ENCODE measurements at regions not wholly inside any gene's neighbourhood (a gene's known extent, or its start where the extent isn't known, plus 50 kb on each side); places are given as distances from the start of the nearest gene placed in this dataset.

DNA sequence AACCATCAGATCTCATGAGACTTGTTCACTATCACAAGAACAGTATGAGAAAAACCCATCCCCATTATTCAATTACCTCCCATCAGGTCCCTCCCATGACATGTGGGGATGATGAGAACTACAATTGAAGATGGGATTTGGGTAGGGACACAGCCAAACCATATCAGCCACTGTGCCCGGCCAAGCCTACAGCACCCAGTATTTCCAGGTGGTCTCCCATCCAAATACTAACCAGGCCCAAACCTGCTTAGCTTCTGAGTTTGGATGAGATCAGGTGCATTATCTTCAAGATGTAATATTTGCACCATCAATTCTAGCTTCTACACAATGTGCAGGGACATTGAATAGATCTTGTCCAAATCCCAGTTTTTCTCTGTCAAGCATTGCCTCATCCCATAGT lies 196.9 kb downstream of the BAMBI start:
- H3K4me3 ChIP-seq: no peak overlapping the region
- H3K36me3 ChIP-seq: no peaks in the 10 kb centered on the region
- H3K27ac ChIP-seq: no peak overlapping the region
- H3K4me1 ChIP-seq: peaks cover 0 to 5% (median under 1%) of the 10 kb centered on the region in 4 donors
- TF ChIP-seq, protein P1, sequence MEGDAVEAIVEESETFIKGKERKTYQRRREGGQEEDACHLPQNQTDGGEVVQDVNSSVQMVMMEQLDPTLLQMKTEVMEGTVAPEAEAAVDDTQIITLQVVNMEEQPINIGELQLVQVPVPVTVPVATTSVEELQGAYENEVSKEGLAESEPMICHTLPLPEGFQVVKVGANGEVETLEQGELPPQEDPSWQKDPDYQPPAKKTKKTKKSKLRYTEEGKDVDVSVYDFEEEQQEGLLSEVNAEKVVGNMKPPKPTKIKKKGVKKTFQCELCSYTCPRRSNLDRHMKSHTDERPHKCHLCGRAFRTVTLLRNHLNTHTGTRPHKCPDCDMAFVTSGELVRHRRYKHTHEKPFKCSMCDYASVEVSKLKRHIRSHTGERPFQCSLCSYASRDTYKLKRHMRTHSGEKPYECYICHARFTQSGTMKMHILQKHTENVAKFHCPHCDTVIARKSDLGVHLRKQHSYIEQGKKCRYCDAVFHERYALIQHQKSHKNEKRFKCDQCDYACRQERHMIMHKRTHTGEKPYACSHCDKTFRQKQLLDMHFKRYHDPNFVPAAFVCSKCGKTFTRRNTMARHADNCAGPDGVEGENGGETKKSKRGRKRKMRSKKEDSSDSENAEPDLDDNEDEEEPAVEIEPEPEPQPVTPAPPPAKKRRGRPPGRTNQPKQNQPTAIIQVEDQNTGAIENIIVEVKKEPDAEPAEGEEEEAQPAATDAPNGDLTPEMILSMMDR (IDR thresholded peaks at IDR 0.05): no peak
- intact Hi-C loops (cut with DNase I; ENCODE audit: low total_unique reads): loop anchor here (10.0 kb wide), 1 partner anchor 199 kb away; the partner anchor contains the start of gene BAMBI
- no peaks in the 10 kb centered on the region for H3K9me3 ChIP-seq
- DNase-seq: no peak
- no peaks in the 10 kb centered on the region for H3K27me3 ChIP-seq

DNA sequence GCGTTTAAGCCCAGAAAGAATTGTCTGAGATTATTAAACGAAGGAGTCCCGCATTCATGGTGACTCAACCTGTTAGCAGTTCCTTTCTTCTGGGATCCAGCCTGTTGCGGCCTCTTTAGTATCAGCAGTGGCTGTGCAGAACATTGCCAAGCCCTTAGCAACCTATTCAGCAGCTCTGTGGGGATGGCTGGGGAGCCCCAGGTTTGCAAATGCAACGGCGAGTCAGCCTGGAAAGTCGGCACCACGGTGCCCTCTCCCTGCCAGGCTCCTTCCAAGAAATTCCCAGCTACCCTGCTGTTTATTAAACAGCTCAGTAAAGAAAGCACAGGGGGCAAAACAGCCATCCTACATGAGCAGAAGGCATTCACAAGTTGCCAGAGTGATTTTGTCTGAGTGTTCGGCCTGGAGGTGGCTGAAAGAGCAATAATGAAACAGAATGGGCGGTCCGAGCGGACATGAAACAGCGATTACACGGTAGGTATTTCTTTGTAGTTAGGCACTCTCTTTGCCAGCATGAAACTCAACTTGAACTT lies 198.3 kb downstream of the BAMBI start:
- peaks cover 0 to 19% (median 13%) of the 10 kb centered on the region in 4 donors for H3K4me1 ChIP-seq
- H3K4me3 ChIP-seq: no peak overlapping the region
- intact Hi-C loops (cut with DNase I; ENCODE audit: low total_unique reads): loop anchor here (10.0 kb wide), 1 partner anchor 201 kb away; the partner anchor contains the start of gene BAMBI
- H3K9me3 ChIP-seq: no peaks in the 10 kb centered on the region
- DNase-seq: no peak
- no peaks in the 10 kb centered on the region for H3K36me3 ChIP-seq
- H3K27me3 ChIP-seq: no peaks in the 10 kb centered on the region
- TF ChIP-seq, protein P1 (IDR thresholded peaks at IDR 0.05): no peak
- H3K27ac ChIP-seq: no peak overlapping the region

DNA sequence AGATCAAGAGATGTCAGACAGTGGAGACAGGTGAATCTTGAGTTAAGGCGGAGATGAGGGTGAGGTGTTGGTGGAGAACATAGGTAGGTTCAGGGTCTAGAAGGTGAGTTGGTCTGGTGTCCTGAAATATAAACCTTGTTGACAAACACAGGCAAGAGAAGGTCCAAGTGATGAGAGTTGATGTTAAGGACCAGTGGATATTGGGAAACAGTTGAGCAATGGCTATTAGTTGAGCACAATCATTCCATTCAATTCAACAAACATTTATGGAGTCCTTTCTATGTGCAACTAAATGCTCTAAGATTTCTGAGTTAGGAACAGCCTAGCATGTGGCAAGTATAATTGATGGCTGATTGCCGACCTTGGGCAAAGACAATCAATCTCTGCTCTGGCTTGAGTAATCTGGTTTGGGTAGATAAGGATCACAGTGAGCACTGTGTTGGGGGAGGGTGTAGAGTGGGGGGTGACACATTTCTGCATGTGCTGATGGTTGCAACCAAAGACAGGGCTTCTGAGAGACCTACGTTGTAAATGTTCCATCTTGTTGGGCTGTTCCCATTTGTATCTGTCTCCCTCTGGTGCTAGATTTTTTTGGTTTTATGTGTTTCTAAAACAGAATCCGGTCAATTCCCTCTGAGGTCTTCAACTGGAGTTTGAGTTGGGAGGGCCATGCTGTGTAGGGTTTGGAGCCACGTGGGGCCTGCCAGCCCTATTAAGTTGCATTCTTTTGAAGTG lies 201.1 kb downstream of the BAMBI start:
- no peaks in the 10 kb centered on the region for H3K9me3 ChIP-seq
- intact Hi-C loops (cut with DNase I; ENCODE audit: low total_unique reads): loop anchor here (10.0 kb wide), 1 partner anchor 204 kb away; the partner anchor contains the start of gene BAMBI
- H3K36me3 ChIP-seq: no peaks in the 10 kb centered on the region
- no peak overlapping the region for H3K4me3 ChIP-seq
- H3K27me3 ChIP-seq: no peaks in the 10 kb centered on the region
- H3K4me1 ChIP-seq: peaks cover 0 to 28% (median 16%) of the 10 kb centered on the region in 4 donors
- TF ChIP-seq, protein P1 (IDR thresholded peaks at IDR 0.05): no peak
- DNase-seq: no peak
- no peak overlapping the region for H3K27ac ChIP-seq

DNA sequence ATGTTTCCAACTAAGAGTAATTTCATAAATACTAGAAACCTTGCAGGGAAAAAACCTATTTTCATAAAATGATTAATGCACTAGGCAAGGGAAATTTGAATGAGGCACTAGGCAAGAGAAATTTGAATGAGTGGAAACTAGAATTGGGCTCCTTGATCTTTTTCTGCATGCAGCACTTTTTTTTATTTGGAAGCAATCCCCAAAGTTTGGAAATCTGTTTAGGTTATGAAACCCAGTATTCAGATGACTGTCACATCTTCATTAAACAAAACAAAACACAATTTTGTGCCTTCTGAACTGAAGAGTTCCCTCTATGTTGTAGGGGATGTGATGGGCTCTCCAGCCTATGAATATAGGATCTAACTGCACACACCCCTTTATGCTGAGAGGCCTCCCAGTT lies 201.9 kb downstream of the BAMBI start:
- no peaks in the 10 kb centered on the region for H3K36me3 ChIP-seq
- H3K9me3 ChIP-seq: no peaks in the 10 kb centered on the region
- TF ChIP-seq, protein P1 (IDR thresholded peaks at IDR 0.05): no peak
- no peaks in the 10 kb centered on the region for H3K27me3 ChIP-seq
- peaks cover 0 to 28% (median 16%) of the 10 kb centered on the region in 4 donors for H3K4me1 ChIP-seq
- intact Hi-C loops (cut with DNase I; ENCODE audit: low total_unique reads): loop anchor here (10.0 kb wide), 1 partner anchor 204 kb away; the partner anchor contains the start of gene BAMBI
- no peak overlapping the region for H3K4me3 ChIP-seq
- DNase-seq: no peak
- peak overlapping the region; percentile 73 to 76 for H3K27ac ChIP-seq

DNA sequence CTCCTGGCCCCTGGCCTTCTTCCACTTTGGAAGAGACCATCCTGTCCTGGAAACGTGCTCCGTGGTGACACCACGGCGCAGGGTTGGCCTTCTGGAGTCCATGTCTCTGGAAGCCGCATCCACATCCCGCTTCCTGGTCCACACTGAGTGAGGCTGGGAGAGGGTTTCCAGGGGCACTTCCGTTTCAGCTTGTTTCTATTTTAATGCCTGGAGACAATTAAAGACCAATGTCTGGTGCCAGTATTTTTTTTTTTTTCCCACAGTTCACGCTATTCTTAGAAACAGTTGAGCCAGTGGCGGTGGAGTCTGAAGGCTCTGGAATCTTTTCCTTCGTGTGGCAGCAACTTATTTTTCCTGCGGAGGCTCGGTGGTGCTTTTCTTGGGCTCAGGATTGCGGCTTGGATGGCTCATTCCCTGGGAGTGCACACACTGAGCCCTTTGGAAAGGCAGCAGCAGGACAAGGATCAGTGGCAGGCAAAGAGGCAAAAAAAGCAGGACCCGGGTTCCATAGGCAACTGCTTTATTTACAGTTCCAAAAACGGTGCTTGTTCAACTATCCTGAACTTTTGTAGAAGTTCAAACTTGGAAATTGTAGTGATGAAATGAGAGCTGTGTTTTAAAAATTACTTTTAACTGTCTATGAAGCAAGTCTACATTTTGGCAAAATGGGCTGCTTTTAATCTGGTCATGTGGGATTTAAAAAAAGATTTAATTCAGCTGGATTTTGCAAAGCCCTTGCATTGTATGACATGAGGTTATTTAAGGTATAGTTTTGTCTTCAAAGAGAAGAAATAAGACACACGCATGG lies 202.8 kb downstream of the BAMBI start:
- H3K9me3 ChIP-seq: no peaks in the 10 kb centered on the region
- H3K4me3 ChIP-seq: peak overlapping the region; percentile 17 to 28
- intact Hi-C loops (cut with DNase I; ENCODE audit: low total_unique reads): loop anchor here (10.0 kb wide), 1 partner anchor 205 kb away; the partner anchor contains the start of gene BAMBI
- no peaks in the 10 kb centered on the region for H3K36me3 ChIP-seq
- H3K27ac ChIP-seq: peak overlapping the region; percentile 73 to 76
- TF ChIP-seq, protein P1 (IDR thresholded peaks at IDR 0.05): no peak
- H3K4me1 ChIP-seq: peaks cover 0 to 28% (median 16%) of the 10 kb centered on the region in 4 donors
- H3K27me3 ChIP-seq: no peaks in the 10 kb centered on the region
- DNase-seq: peak in 1 of 2 donors; percentile 74
